ENCODE measurements at regions not wholly inside any gene's neighbourhood (a gene's known extent, or its start where the extent isn't known, plus 50 kb on each side); places are given as distances from the start of the nearest gene placed in this dataset.
"Not testable (repeated sequence)": the region's sequence is repeated elsewhere in the genome, so short reads cannot be mapped to it uniquely, and the experiment has no call there.

DNA sequence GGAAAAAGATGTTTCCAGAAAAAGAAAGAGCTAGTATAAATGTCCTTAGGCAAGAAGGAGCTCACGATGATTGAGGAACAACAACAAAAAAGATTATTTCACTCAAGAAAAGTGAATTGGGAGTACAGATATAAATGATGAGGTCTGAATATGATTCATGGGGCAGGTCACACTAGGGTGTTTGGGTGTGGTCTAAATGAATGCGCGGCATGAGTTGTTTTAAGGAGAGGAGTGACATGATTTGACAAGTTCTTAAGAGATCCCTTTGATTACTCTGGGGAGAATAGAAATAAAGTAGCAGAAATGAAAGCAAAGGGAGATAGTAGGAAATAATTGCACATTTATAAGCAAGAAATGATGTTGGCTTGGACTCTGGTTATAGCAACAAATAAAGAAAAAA lies 59.3 kb downstream of the NUTM2D start:
- DNase-seq (ENCODE audit: low spot score): not testable (repeated sequence)

DNA sequence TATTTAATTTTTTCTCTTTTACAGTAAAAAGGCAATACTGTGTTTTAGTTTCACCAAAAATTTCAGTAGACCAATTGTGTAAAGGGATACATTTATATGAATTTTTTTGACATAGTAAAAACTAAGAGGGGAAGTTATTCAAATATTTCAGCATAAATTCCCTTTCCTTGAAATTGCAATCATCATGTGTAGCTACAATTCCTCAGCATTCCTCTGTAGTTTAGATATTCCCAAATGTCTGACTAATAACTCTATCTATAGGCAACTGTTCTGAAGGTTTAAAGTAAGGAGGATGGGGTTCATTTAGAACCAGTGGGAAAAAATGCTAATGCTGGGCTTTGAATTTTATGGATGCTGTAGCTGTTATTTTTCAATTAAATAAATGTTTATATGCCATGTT lies 65.1 kb downstream of the NUTM2D start:
- not testable (repeated sequence) for DNase-seq (ENCODE audit: low spot score)

DNA sequence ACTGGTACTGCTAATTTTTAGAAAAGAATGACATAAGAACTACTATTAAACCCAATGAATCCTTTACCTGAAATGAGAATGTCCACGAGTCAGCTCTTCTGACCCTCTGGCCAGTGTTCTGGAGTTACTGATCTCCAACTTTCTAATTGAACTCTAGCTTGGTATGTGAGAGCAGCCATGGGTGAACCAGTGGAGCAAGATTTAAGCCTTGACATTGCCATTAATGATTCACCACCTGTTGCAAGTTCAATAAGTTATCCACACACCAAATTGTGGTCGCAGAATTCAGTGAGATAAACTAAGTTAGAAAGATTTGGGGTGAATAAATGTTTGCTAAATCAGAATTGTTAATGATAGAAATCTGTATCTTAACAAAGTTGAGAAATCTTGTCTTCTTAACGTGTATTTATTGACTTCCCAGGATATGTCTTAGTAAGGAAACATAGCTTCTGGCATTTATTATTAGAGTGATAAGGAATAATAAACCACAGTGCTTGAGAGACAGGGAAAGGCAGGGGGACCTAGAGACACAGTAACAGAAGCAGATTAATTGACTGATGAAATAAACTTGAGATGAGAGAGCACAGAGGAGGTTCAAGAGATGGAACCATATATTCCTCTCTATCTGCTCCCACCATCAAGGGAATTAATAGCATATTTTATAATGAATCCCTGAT lies 67.3 kb downstream of the NUTM2D start:
- not testable (repeated sequence) for DNase-seq (ENCODE audit: low spot score)

DNA sequence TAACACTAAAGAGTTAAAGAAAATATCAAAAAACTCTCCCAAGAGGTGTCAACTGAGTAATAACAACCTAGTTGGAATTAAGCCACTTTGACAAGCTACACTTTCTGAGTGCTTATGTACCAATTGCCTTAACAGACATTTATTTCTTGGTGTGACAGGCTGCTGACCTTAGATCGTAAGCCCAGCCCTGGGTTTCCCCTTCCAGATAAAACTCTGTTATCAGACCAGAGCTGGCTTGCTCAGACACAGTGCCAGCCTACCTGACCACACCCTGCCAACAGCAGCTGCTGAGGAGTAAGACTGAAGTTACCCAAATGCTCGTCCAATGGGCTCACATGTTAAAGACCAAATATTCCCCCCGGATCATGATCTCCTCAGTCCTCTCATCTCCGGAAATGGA lies 70.9 kb upstream of the MINPP1 start:
- not testable (repeated sequence) for DNase-seq (ENCODE audit: low spot score)

DNA sequence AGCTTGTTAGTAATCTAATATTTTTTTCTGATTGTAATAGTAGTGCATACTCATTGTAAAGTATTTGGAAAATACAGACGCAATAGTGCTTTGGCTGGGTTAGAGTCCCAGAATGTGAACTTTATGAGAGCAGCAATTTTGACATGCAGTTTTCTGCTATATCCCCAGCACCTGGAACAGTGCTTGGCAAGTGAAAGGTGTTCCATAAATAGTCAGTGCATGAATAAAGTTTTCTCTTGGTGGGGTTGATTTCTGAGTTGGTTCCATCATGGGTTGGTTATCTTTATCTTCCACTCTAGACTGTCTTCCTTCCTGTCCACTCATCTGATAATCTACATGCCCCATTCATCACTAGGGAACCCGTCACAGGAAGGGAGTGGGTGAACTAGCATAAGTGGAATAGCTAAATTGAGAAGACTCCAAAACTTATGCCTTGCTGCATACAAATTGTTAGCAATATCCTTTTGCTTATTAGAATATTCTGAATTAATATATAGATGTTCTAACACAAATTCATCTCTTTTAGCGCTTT lies 69.3 kb upstream of the MINPP1 start:
- not testable (repeated sequence) for DNase-seq (ENCODE audit: low spot score)

DNA sequence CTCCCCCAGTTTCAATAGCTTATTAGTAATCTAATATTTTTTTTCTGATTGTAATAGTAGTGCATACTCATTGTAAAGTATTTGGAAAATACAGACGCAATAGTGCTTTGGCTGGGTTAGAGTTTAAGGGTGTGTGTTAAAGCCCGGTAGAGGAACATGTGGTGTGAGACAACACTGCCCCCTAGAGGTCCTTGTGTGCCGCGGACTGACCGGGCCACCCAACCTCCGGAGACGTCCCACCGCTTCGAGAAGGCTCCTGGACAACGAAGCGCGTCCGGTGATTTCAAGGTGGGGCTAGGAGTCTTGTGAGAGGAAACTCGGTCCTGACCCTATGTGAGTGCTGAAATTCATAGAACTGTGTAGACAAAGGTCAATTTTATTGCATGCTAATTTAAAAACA lies 68.6 kb upstream of the MINPP1 start:
- DNase-seq (ENCODE audit: low spot score): peak; percentile 30

DNA sequence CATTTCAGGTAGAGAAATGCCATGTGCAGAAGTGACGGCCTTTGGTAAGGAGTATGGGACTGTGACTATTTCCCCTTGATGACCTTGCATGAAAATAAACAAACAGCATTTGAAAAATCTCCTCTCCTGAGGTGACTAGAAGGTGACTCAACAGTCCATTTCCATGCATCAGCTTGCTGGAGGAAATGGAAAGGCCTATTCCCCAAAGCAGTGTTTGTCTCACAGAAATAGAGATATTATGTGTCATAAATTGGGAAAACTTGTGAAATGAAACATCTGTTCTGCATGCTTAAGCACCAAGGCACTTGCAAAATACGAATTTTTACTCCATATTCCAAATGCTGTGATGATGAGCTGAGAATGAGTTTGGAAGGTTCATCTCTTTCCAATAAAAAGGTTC lies 67.2 kb upstream of the MINPP1 start:
- DNase-seq (ENCODE audit: low spot score): not testable (repeated sequence)
